GM18868 (cell line): ENCODE measurements at regions not wholly inside any gene's neighbourhood (a gene's known extent, or its start where the extent isn't known, plus 50 kb on each side); places are given as distances from the start of the nearest gene placed in this dataset.

Experiments
- ATAC-seq: cut with Tn5 transposase; IDR thresholded peaks from one replicate; pipeline ENCODE4 v1.9.1; 2021; ENCODE audit warnings: mild to moderate bottlenecking, moderate library complexity; ENCODE audit not compliant: unreplicated experiment

DNA sequence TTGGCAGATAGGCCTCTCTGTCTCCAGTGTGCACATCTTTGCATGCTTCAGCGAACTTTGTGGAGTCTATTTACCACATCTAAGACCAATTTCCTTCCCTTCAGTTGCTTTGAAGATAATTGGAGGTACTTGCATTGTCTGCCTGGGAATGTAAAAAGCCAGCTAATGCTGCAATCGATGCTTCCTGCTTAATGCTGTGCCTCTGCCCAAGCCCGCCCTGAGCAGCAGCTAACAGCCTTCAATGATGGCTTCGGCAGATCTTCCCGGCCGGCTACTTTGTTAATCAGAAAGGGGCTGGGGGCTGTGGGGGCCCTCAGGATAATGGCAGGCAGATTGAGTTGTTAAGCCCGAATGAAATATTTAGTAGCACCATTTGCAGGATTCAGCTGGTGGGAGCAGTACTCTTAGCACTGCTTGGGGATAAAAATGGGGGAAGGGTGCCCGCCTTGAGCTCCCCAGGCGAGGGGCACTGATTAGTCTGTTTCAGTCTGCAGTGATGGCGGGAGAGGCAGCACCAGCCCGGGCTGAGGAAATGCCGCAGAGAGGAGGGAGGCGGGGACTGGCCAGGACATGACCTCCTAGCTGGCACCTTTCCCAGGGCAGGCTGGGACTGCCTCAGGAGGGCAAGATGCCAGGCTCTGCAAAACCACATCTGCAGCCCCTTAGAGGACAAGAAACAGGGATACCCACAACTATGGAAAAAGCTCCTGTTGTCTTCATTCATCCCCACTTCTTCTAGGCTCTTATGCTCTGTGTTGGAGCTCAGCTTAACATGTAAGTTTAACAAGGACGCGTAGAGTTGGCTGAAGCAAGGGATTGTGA, 460.0 kb downstream of the BUD13 start:
- ATAC-seq, result no peak

DNA sequence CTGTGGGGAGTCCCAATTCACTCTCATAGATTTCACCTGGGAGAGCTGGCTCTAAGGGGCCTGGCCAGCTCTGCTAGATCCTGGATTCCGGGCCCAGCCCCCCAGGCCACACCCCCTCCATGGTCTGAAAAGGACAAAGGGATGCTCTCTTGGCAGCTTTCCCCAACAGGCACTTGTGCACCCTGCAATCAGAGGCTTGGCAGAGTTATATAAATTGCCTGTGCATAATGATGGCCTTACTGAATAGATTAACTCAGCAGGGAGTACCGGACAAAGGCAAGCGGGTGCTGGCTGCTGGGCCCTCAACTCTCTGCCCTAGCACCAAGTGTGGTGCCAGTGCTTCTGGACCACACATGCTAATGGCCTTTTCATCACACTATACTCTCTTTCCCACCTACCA, 461.6 kb downstream of the BUD13 start:
- no peak for ATAC-seq

DNA sequence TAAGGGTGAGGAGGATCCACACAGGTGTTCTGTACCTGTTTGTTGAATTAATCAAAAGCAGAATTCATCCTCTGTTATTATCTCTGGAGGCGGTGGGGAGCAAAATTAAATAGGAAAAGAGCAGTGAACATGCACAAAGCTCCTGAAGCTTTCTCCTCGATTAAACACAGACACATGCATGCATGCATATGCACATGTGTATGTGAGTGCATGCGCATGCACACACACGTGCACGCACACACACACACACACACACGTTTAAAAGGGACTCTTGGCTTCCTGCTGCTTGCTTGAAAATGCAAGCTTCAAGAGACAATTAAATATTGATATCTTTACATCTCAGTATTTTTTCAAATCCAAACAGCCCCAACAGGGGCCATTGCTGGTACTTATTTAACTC, 462.1 kb downstream of the BUD13 start:
- ATAC-seq, result no peak

- no peak for ATAC-seq
These were observed 462.6 kb downstream of the BUD13 start for GRCh38 chr11:116310226-116310625.

- no peak for ATAC-seq
These were observed 463.3 kb downstream of the BUD13 start for GRCh38 chr11:116309446-116309845.

GRCh38 chr11:116302756-116303155, 470.0 kb downstream of the BUD13 start:
- no peak for ATAC-seq

DNA sequence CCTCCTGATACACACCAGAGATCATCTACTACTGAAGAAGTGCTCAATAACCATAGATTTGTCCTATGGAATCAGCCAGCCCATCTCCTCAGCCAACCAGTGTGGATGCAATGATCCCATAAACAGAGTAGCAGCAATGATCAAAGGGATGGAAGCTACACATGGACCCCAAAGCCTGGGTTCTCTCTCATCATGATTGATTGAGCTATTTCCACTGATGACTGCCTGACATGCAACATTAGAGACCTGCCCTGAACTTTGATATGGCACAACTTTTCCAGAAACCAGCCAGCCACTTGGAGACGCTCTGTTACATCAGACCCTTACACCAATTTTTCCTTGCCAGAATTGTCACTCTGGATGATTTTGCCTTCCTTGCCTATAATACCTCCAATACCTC, 471.6 kb downstream of the BUD13 start:
- no peak for ATAC-seq

DNA sequence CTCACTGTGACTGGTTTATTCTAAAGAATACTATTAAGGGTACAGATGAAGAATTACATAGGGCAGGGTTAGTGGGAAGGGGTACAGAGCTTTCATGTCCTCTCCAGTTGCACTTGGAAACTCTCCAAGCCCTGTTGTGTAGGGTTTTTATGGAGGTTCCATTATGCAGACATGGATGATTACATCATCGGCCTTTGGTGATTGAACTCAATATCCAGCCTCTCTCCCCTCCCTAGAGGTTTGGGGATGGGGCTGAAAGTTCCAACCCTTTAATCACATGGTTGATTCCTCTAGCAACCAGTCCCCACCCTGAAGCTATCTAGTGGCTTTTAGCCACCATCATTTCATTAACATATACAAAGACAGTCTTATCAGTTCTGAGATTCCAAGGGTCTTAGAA, 472.6 kb downstream of the BUD13 start:
- ATAC-seq, result no peak

- ATAC-seq, result no peak
These were observed 478.2 kb downstream of the BUD13 start for GRCh38 chr11:116294630-116295029.

- no peak for ATAC-seq
These were observed 484.9 kb downstream of the BUD13 start for GRCh38 chr11:116287866-116288265.

DNA sequence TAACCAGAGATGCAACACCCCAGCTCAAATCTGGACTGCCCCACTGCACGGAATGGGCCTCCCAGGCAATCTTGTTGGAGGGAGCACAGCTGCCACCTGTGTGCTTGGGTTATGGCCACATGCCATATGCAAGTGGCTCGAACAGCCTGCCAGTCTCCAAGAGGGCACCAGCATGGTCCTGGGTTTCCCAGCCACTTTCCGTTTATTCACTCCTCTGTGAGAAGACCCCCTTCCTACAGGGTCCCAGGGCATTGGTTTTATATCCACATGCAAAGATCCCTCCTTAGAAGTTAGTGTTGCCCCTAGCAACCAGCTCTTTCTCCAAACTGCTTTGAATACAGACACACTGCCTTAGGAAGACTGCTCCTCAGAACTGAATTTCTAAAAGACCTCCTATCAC, 487.8 kb downstream of the BUD13 start:
- no peak for ATAC-seq

GRCh38 chr11:116283300-116283699, 489.5 kb downstream of the BUD13 start:
- no peak for ATAC-seq

GRCh38 chr11:116282481-116282880, 490.3 kb downstream of the BUD13 start:
- no peak for ATAC-seq

DNA sequence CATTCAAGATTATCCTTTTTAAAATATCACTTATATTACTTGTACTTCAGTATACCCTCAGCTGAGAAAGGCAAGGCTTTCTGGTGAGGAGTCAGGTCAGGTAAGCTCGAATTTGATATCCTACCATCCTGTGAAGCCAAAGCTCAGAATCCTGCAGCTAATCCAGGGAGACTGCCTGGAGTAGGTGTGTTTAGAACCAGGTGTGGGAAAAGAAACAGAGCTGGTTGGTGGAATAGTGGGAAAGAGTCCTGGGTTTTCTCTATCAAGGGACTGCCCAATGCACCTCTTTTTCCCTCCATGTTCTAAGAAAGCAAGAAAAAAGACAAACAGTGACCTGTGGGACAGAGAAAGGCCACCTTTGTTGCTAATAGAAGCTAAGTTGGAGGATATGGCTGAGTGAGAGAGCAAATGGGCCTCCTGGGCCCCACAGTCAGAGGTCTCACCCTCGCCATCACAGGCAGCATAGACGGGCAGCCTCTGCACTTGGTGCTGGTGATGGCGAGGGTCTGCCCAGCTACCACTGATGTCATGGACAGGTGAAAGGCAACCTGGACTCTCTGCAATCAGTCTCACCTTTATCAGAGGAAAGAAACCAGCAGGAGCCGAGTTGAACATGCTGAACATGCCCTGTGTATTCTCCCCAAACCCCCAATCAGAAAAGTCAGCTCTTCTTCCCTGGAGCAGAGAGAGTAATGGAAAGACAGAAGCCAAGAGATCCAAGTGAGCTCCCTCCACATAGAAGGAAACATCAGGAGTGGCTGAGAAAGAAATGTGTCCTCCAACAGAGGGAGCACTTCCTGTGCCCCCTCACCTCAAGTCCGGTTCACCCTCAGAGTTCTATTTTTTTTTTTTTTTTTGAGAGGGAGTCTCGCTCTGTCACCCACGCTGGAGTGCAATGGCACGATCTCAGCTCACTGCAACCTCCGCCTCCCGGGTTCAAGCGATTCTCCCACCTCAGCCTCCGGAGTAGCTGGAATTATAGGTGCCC, 491.3 kb downstream of the BUD13 start:
- ATAC-seq, result no peak

- no peak for ATAC-seq
These were observed 493.3 kb downstream of the BUD13 start for GRCh38 chr11:116279511-116279910.

GRCh38 chr11:116278076-116278475, 494.7 kb downstream of the BUD13 start:
- no peak for ATAC-seq

DNA sequence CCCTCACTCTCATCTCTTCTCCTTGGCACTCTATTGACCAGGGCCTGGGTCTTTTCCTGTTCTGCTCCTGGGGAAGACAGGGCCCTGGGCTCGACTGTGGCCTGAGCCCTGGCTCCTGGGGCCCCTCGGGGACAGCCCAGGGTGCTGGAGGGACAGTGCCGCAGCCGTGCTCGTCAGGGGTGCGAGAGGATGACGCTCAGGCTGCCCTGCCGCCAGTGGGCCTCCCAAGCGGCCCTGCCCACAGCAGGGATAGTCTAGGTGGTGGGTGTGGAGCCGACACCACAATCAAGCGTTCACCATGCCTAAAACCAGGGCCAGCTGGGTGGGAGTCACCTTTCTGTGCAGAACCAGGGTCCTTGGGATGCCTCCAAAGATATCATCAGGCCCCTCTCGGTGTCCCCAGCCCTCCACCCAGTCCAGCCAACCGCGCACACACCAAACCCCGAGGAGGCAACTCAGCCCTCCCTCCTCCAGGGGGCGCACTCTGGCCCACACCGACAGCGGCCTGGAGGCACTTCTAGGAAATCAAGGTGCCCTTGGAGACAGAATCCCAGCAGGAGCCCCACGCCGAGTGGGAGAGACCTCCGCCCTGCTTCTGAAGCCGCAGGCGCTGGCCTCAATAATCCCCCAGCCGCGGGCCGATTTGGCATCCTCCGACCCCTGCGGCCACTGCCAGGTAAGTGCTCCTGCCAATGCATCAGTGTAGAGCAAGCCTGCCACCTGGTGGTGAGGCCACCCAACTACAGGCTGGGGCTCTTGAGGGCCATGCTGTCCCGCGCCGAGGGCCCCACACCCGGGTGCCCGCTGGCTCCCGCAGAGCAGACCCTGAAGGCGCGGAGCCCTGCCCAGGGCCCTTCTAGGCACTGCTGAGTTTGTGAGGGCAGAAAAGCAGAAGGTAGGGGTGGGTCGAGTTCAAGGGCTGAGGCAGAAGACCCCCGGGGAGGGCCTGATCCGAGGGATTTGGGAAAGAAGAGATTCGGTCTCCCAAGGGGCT, 496.4 kb downstream of the BUD13 start:
- peak; percentile 78 for ATAC-seq

DNA sequence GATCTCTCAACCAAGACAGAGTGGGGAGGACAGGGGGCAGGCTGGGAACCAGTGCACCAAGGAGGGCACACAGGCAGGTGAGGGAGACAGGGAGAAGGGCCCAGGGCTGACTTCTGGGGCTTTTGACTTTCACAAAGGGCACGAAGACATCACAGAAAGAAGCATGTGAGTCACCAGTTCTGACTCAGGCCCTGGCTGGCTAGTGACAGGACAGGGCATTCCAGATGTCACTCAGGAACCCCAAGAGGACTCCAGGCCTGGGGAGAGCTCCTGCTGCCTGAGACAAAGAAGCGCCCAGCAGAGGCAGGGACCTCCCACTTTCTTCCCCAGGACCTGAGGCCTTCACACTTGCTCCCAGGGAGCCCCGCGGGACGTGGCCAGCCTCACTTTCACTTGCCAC, 497.2 kb downstream of the BUD13 start:
- no peak for ATAC-seq

DNA sequence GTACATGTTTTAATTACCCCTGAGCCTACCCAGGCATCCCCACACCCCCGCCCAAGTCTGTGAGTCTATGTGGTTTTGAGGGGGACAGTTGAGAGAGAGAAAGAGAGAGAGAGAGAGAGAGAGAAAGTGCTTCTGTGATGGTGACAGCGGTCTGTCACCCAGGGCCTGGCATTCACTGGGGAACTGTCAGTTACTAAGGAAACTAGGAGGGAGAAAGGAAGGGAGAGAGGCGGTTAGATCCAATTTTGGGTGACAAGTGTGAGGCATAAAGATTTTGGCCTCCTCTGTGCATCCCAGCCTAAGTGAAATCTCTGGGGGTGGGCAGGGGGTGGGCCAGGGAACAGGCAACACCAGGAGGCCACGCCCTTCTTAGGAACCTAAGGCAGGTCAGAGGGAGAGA, 498.3 kb downstream of the BUD13 start:
- no peak for ATAC-seq

GRCh38 chr11:116272181-116272789, 500.5 kb downstream of the BUD13 start:
- no peak for ATAC-seq
